ENCODE measurements at regions not wholly inside any gene's neighbourhood (a gene's known extent, or its start where the extent isn't known, plus 50 kb on each side); places are given as distances from the start of the nearest gene placed in this dataset.

DNA sequence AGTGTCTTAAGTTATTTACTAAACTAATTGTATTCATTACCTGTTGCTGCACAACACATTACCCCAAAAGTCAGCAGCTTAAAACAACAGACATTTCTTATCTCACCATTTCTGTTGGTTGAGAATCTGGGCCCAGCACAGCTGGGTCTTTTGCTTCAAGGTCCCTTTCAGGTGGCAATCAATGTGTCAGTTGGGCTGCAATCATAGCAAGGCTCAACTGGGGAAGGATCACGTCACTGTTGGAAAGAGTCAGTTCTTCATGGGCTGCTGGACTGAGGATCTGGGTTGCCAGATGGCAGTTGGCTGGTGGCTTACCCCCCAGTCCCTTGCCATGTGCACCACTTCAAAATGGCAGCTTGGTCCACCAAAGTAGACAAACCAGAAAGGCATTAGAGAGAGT is 261.2 kb downstream of the SUCLG1 start:
- TF ChIP-seq, protein P1, sequence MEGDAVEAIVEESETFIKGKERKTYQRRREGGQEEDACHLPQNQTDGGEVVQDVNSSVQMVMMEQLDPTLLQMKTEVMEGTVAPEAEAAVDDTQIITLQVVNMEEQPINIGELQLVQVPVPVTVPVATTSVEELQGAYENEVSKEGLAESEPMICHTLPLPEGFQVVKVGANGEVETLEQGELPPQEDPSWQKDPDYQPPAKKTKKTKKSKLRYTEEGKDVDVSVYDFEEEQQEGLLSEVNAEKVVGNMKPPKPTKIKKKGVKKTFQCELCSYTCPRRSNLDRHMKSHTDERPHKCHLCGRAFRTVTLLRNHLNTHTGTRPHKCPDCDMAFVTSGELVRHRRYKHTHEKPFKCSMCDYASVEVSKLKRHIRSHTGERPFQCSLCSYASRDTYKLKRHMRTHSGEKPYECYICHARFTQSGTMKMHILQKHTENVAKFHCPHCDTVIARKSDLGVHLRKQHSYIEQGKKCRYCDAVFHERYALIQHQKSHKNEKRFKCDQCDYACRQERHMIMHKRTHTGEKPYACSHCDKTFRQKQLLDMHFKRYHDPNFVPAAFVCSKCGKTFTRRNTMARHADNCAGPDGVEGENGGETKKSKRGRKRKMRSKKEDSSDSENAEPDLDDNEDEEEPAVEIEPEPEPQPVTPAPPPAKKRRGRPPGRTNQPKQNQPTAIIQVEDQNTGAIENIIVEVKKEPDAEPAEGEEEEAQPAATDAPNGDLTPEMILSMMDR (conservative IDR thresholded peaks at IDR 0.05; ENCODE audit: low read depth, low read length): no peak
- TF ChIP-seq EZH2phosphoT487 (IDR thresholded peaks at IDR 0.05; ENCODE audit: borderline replicate concordance, low read length) (no peak), EZH2 (IDR thresholded peaks at IDR 0.05; ENCODE audit: low read length, unreplicated experiment) (no peak)
